ENCODE measurements at regions not wholly inside any gene's neighbourhood (a gene's known extent, or its start where the extent isn't known, plus 50 kb on each side); places are given as distances from the start of the nearest gene placed in this dataset.

DNA sequence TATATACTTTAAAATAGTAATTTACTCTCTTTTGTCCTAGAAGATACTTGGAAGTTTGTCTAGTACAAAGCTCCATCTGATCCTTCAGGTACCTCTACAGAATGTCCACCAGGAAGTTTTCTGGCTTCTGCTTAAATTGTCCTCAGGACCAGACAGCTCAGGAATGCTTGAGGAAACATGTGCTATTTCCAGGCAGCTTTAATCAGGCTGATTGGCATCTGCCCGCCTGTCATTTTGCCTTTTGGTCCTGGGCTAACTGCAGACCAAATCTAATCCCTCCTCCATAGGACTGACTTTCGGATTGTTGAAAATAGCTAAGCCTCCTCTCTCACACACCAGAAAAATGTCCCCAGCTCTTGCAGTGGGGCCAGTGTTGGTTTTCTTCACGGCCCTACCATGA is 113.4 kb upstream of the RGMA start:
- Histone ChIP-seq H3K4me1 (replicated peaks in 1 of 4; ENCODE audit: control insufficient read depth in 3 of 4, insufficient read depth in 4 of 4, low read length in 3 of 4) (peaks cover 0 to 10% (median 1%) of the 10 kb centered on the region in 4 experiments; a peak in 4 of 7 replicates), H3K14ac (ENCODE audit: insufficient read length) (no peak overlapping the region), H3K9ac (replicated peaks in 1 of 4; ENCODE audit: extremely low read depth in 1 of 4, low read depth in 3 of 4, low read length in 3 of 4) (no peak overlapping the region), H4K20me1 (replicated peaks in 1 of 2; ENCODE audit: control insufficient read depth in 1 of 2, insufficient read depth in 2 of 2, low read length in 2 of 2) (no peaks in the 10 kb centered on the region), H3K27ac (ENCODE audit: low read depth, low read length) (no peak overlapping the region), H2BK12ac (ENCODE audit: low read depth, low read length) (no peak overlapping the region), H4K8ac (ENCODE audit: extremely low read depth, insufficient read depth, low read length) (no peak overlapping the region), H3K23me2 (ENCODE audit: low read depth, low read length) (no peaks in the 10 kb centered on the region), H2AFZ (ENCODE audit: low read length) (no peak overlapping the region), H3K36me3 (ENCODE audit: control insufficient read depth in 2 of 4, insufficient read depth in 4 of 4, low read length in 3 of 4) (no peaks in the 10 kb centered on the region), H3K4me2 (ENCODE audit: insufficient read depth in 1 of 2, low read depth in 2 of 2, low read length in 2 of 2) (no peak overlapping the region), H2BK15ac (ENCODE audit: low read length) (no peak overlapping the region), H3K4ac (replicated peaks; ENCODE audit: insufficient read length, low read depth, low read length) (no peak overlapping the region), H3K79me1 (ENCODE audit: low read depth, low read length) (no peaks in the 10 kb centered on the region), H2BK5ac (ENCODE audit: low read depth, low read length) (no peak overlapping the region), H3K79me2 (ENCODE audit: control insufficient read depth in 1 of 2, insufficient read depth in 2 of 2, low read length in 2 of 2) (no peaks in the 10 kb centered on the region), H3K23ac (ENCODE audit: insufficient read length) (no peak overlapping the region), H4K91ac (replicated peaks; ENCODE audit: insufficient read length, low read length) (no peak overlapping the region), H2BK120ac (replicated peaks; ENCODE audit: low read depth, low read length) (no peak overlapping the region), H3K56ac (replicated peaks; ENCODE audit: insufficient read length, low read depth, low read length) (no peak overlapping the region), H3K18ac (ENCODE audit: extremely low read depth, low read length) (no peak overlapping the region), H4K5ac (ENCODE audit: insufficient read length, low read depth, low read length) (no peak overlapping the region), H3K9me3 (ENCODE audit: insufficient read depth in 2 of 2, low read depth in 1 of 2, low read length in 1 of 2) (no peaks in the 10 kb centered on the region), H2AK5ac (ENCODE audit: low read depth, low read length) (no peak overlapping the region), H3K27me3 (replicated peaks in 1 of 4; ENCODE audit: control insufficient read depth in 3 of 4, extremely low read depth in 1 of 4, insufficient read depth in 3 of 4, low read length in 3 of 4) (no peaks in the 10 kb centered on the region; a peak in 1 of 7 replicates), H3K4me3 (ENCODE audit: extremely low read depth in 1 of 4, insufficient read depth in 2 of 4, low read depth in 3 of 4, low read length in 4 of 4) (no peak overlapping the region), H2BK20ac (ENCODE audit: low read length) (no peak overlapping the region)
- WGBS, 2 experiments (ENCODE audit: extremely low coverage in 1 of 2, insufficient coverage in 1 of 2, insufficient read length in 1 of 2, insufficient replicate concordance in 2 of 2, low coverage in 1 of 2, low lambda C conversion rate in 2 of 2, missing lambda C conversion rate in 1 of 2), result 92% methylated on average over 3 of the region's 3 CpGs; no CpG with 5 or more reads in 1 of the 2 experiments
- ChIA-PET POLR2A (ENCODE audit: partially characterized antibody) (interaction anchor here (1.4 kb wide), 1 partner anchor 143 kb away, joined by 3 read pairs; no protein-coding TSS in a partner anchor), CTCF (ENCODE audit: partially characterized antibody) (interaction anchor here (0.8 to 3.8 kb wide), 4 partner anchors 17 to 173 kb away, joined by 3 to 9 read pairs (median 4); no protein-coding TSS in a partner anchor)
- peak in 1 of 2 experiments; percentile 32 for DNase-seq (ENCODE audit: low read depth in 1 of 2, low spot score in 2 of 2)
- no peak for FAIRE-seq
- TF ChIP-seq CBX5 (IDR thresholded peaks at IDR 0.05; ENCODE audit: low read depth, low read length) (no peak), EZH2 (IDR thresholded peaks at IDR 0.05; ENCODE audit: low read depth, low read length, severe bottlenecking) (no peak), GABPA (IDR thresholded peaks at IDR 0.05; ENCODE audit: borderline replicate concordance, insufficient read depth, low read length) (no peak), NRF1 (IDR thresholded peaks at IDR 0.05; ENCODE audit: low read depth, low read length) (no peak), CEBPB (IDR thresholded peaks at IDR 0.05; ENCODE audit: low read depth, low read length) (no peak), SP1 (IDR thresholded peaks at IDR 0.05; ENCODE audit: low read depth, low read length) (no peak), NANOG (IDR thresholded peaks at IDR 0.05; ENCODE audit: insufficient read depth, low read depth, low read length, poor library complexity, severe bottlenecking) (no peak), SP2 (IDR thresholded peaks at IDR 0.05; ENCODE audit: low read length) (no peak), SUZ12 (IDR thresholded peaks at IDR 0.05; ENCODE audit: low read length) (no peak)
- TF ChIP-seq, protein P1, sequence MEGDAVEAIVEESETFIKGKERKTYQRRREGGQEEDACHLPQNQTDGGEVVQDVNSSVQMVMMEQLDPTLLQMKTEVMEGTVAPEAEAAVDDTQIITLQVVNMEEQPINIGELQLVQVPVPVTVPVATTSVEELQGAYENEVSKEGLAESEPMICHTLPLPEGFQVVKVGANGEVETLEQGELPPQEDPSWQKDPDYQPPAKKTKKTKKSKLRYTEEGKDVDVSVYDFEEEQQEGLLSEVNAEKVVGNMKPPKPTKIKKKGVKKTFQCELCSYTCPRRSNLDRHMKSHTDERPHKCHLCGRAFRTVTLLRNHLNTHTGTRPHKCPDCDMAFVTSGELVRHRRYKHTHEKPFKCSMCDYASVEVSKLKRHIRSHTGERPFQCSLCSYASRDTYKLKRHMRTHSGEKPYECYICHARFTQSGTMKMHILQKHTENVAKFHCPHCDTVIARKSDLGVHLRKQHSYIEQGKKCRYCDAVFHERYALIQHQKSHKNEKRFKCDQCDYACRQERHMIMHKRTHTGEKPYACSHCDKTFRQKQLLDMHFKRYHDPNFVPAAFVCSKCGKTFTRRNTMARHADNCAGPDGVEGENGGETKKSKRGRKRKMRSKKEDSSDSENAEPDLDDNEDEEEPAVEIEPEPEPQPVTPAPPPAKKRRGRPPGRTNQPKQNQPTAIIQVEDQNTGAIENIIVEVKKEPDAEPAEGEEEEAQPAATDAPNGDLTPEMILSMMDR (IDR thresholded peaks at IDR 0.05; ENCODE audit: control extremely low read depth in 1 of 3, insufficient read depth in 1 of 3, low read depth in 1 of 3, low read length in 3 of 3), result no peak
- TF ChIP-seq, protein P2, sequence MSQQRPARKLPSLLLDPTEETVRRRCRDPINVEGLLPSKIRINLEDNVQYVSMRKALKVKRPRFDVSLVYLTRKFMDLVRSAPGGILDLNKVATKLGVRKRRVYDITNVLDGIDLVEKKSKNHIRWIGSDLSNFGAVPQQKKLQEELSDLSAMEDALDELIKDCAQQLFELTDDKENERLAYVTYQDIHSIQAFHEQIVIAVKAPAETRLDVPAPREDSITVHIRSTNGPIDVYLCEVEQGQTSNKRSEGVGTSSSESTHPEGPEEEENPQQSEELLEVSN (IDR thresholded peaks at IDR 0.05), result no peak

All from H1 (cell line).